HG03432 (cell line): ENCODE measurements at regions not wholly inside any gene's neighbourhood (a gene's known extent, or its start where the extent isn't known, plus 50 kb on each side); places are given as distances from the start of the nearest gene placed in this dataset.
"Not testable (repeated sequence)": the region's sequence is repeated elsewhere in the genome, so short reads cannot be mapped to it uniquely, and the experiment has no call there.

Experiments used
- ATAC-seq: cut with Tn5 transposase; IDR thresholded peaks from one replicate; pipeline ENCODE4 v1.9.1; 2021; ENCODE audit warnings: mild to moderate bottlenecking, moderate library complexity; ENCODE audit not compliant: unreplicated experiment

DNA sequence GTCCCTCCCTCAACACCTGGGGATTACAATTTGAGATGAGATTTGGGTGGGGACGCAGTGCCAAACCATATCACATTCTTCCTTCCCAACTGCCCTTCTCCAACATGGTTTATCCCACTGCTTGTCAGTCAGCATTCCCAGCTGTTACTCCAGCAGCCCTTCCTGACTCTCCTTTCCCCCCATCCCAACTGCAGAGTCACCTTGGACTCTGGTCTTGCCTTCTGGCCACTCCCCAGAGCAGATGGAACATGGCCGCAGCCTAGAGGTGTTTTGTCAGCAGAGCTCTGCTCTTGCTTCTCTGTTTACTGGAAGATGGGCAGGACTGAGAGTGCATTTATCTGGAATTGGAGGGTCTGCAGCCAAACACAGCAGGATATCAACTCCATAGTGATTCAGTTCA lies 51.2 kb upstream of the MEX3C start:
- no peak for ATAC-seq

DNA sequence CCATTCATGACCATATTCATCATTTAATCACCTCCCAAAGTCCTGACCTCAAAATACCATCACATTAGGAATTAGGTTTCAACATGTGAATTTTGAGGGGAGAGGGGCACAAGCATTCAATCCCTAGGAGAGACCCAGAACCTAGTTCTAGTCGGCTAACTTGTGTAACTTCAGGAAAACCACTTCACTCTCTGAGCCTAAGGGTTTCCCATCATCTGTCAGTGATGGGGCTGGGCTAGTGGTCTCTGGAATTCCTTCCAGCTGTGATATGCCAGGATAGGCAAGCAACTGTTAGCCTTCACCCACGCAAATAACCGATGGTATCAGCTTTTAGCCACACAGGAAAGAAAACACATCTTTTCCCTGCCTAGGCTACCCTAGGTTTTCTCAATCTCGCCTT lies 52.5 kb upstream of the MEX3C start:
- no peak for ATAC-seq

DNA sequence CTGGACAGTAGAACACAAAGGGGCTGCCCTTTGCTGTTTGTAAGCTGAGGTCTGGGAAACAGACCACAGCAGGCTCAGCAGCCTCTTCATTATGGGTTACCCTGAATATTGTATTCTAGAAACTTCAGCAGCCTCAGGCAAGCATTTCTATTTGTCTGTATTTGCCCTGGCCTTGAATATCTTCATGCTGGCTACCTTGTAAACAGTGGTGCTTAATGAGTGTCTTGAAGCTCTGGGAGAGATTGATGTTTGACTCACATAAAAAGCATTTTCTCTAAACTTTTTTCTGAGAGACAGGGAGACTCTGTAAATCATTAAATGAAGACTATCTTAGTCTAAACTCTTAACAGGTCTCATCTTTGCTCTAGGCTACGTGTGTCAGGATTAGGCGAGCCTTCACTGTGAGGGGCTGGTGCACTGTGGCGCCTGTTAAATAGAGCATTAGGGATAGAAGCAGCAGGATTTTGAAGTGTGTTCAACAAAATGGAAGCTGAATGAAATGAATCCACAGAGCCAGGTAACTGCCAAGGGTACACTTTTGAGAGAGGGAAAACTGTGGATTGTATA lies 53.1 kb upstream of the MEX3C start:
- ATAC-seq, result no peak

DNA sequence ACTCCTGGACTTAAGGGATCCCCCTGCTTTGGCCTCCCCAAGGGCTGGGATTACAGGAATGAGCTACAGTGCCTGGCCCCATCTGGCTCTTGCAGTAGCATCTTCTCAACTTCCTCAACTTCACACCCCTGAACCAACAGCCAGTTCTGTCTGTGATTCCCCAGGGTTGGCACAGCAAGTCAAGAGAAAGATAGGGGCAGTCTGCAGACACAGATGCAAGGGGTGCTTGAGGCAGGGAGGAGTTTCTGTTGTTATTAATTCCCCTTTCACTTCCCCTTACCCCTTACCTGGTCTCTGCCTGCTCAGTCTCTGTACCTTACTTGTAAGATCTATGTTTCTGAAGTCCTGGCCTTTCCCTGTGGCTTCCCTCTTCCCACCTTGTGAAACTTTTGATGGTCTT lies 54.1 kb upstream of the MEX3C start:
- peak; percentile 99 for ATAC-seq

DNA sequence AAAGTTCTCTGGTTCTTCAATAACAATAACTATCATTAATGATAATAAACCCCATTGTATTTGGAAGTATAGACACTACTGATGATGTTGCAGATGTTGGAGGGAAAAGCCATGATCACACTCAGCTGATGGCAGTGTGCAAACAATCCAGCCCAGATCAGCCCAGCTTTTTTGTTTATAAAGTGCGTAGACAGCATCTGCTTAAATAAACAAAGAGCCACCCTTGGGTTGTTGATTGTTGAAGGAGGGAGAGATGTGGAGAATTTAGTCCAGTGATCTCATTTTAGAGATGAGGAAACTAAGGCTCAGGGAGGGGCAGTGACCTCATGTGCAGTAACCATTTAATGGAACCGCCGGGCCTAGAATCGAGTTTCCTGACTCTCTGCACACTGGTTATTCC lies 56.0 kb upstream of the MEX3C start:
- no peak for ATAC-seq

DNA sequence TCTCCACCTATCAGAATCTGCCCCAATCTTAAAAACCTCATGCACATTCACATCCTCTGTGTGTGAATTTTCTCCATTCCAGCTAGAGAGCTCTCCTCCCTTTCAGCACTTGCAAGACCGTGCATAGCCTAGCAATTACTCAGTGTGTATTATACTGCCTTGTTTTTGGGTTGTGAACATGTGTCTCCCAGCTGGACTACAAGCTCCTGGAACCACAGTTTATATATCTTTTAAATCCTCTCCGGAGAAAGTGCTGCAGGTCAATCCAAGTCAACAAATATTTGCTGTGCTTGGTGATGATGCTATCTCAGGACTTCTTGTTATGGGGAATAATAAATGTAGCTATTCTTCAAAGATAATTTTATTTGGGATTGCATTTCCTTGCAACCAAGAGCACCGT lies 58.2 kb upstream of the MEX3C start:
- no peak for ATAC-seq

DNA sequence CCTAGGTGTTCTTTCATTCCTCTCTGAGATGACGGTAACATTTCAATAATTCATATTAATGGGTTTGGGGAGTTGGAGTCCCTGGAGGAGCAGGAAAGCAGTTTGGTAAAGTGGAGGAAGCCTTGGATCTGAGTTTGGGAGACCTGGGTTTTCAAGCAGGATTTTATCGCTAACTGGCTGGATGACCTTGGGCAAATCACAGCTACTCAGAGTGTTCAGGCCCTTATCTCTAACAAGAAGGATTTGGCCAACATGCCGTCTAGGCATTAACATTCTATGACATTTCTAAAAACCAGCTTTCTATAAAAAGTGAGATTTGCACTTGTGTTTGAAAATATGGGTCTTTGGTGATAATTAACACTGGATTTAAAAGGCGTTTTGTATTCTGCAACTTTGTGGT lies 59.7 kb upstream of the MEX3C start:
- ATAC-seq, result no peak

DNA sequence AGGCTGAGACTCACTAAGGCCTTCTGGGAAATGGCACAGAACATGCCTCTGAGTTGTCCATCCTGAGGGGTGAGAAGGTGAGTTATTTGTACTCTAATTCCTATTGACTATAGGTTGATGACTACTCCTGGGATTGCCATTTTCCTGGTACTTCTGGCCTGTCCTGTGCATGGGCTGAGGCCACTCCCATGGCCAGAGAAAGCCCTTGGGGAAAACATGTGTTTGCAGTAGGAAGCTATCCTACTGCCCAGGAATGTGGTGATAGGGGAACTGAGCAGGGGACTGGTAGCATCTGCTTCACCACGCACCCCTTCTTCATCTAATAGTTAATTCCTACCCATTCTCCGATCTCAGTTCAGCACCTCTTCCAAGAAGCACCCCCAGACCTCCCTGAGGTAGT lies 62.6 kb upstream of the MEX3C start:
- ATAC-seq, result no peak

DNA sequence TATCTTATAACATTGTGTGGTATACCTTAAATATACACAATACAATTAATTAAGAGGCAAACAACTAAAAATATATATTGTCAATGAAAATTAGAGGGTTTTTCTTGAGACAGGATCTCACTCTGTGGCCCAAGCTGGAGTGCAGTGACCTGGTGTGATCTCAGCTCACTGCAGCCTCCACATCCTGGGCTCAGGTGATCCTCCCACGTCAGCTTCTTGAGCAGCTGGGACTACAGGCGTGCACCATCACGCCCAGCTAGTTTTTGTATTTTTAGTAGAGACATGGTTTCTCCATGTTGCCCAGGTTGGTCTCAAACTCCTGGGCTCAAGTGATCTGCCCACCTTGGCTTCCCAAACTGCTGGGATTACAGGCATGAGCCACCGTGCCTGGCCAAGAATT lies 68.6 kb upstream of the MEX3C start:
- ATAC-seq, result not testable (repeated sequence)

DNA sequence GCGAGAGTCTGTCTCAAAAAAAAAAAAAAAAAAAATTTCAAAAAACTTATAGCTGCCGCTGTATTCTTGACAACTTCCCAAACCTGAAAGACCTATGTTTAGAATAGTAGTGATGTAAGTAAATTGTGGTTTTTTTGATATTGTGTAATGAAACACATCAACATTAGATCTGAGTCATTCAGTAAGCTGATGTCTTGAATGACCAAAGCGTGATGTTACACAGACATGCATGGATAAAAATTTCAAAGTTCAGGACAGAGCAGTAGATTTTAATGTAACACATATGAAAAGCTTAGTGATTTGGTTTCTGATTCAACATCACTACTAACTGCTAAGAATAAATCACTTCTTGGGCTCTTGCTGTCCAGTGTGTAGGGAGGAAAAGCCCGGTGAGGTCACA lies 69.3 kb upstream of the MEX3C start:
- ATAC-seq, result no peak

DNA sequence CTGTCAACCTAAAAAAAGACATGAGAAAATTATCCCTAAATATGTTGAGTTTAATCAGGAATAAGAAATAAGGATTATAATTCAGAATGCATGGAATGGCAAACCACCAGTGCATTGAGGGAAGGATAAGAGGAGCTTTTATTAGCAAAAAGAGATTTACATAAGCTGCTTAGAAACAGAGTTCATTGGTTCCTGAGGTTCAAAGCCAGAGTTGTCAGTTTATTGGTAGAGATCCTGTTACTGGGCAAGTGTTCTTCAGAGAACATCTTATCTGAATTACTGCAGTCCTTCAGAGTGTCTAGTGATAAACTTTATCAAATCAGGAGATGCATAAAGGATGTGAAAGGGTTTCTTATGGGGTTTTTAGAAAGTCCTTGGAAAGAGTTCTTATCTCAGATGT lies 76.0 kb upstream of the MEX3C start:
- ATAC-seq, result no peak

DNA sequence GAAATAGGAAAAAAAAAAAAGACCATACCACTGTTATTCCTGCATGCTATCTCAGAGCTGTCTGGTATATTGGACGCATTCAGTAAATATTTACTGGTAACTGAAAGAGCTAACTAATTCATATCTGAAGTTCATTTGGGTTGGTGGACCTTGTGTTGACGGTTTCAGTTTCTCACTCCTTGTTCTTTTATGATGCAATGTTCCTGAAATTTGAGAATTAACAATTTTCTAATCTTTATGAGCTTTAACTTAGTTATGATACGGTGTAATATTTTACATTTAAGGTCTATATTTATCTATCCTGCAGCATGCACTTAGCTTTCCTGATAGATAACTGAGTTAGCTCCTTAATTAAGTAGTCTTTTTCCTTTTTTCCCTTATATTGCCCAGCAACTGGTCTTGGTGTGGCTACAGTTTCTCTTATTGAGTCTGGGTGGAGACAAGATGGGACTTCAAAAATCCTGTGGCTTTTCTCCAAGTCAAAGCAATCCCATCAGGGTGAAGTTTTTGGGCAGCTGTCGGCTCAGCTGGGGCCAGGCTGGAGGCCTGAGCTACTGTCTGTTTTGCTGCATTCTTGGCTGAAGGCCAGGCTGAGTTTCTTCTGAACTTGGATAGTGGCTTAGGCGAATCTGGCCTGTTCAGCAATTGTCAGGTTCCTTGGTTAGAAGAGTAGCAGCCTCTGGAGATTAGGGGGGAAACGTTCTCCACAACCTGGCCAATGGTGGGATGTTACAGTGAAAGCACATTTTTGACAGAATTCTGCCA lies 78.4 kb upstream of the MEX3C start:
- ATAC-seq, result no peak

DNA sequence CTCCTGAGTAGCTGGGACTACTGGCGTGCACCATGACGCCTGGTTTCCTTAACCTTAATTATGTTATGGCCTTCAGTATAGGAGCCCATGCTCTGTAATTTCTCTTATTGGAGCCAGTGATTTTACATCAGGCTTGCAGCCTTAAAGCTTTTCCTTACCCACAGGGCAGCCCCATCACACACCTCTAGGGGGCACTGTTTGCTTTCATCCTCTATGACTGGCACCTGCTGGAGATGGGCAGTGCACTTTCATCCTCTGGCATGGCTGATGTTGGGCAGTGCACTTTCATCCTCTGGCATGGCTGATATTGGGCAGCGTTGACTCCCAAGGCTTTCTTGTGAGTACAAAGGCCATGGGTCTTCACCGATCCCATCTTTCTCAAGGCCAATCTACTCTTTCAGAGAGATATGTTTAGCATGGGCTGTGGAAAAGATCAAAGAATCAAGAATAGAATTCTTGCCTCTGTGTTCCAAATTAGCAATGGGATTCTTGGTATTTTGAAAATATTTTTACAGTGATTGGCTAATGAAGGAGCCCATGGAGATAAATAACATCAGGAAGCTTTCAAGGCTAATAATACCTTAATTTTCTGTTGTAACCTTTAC lies 80.7 kb upstream of the MEX3C start:
- no peak for ATAC-seq

DNA sequence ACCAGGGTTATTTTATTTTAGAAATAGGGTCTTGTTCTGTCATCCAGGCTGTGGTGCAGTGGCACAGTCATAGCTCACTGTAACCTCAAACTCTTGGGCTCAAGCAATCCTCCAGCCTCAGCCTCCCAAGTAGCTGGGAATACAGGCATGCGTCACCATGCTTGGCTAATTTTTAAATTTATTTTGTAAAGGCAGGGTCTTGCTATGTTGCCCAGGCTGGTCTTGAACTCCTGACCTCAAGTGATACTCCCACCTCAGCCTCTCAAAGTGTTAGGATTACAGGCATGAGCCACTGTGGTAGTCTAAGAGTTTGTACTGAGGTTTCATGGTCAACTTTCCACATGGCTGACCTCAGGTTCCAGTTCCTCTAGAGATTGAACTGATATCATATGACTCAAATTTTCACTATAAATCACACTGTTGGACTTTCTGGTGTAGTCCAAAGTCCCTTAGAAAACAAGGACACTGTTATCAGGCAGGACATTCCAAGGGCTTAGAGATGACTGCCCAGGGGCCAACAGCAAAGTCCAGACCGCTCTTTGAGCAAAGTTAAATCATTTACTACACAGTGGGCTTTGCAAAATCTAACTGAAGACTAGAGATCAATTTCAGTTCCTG lies 82.0 kb upstream of the MEX3C start:
- ATAC-seq, result peak; percentile 87

DNA sequence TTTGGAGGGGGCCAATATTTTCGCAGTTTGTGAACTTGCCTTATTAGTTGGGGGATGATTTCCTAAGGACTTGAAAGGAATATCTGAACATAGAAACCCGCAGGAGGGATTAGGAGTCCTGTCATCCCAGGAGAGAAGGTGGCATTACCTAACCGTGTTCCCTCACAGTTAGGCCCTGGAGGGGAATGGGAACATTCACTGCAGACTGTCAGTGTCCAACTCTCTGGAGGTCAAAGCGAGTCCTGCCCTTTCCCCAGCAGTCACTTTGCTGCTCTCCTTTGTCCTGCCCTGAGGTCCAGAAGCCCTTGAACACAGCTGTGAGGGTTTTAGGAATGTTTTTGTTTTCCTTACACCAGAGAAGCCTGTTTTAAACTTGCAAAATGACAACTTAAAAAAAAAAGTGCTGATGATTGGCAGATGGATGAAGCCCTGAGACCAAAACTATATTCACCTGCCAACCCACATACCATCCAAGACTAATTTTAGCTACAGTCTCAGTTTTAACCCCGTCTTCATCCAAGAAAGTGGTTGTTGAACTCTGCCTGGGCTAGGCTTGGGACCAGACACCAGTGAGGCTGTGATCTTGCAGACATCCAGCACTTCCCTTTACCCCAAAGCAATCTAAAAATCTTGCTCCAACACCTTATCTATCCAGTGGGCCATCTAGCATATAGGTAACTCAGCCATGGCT lies 90.5 kb upstream of the MEX3C start:
- ATAC-seq, result no peak

DNA sequence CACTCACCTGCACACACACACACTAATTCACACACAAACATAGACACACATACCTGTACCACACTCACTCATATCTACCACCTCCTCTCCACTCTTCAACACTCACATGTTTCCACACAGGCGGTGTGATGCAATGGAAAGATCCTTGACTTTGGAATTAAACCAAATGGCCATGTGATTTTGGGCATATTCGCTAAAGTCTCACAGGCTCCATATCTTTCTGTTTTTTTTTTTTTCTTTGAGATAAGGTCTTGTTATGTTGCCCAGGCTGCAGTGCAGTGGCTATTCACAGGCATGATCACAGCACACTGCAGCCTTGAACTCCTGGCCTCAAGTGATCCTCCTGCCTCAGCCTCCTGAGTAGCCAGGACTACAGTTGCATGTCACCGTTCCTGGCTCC lies 91.1 kb upstream of the MEX3C start:
- ATAC-seq, result no peak

DNA sequence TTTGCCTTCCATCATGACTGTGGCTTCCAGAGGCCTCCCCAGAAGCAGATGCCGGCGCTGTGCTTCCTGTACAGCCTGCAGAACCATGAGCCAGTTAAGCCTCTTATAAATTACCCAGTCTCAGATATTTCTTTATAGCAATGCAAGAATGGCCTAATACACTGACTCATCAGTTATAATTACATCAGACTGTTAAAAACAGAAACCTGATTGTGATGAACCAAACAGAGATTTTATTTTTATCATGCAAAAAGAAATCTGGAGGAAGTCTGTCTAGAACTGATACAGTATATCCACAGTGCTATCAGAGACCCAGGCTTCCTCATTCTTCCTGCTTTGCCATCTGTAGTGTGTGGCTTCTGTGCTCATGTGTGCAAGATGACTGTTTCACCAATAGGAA lies 93.4 kb upstream of the MEX3C start:
- no peak for ATAC-seq

DNA sequence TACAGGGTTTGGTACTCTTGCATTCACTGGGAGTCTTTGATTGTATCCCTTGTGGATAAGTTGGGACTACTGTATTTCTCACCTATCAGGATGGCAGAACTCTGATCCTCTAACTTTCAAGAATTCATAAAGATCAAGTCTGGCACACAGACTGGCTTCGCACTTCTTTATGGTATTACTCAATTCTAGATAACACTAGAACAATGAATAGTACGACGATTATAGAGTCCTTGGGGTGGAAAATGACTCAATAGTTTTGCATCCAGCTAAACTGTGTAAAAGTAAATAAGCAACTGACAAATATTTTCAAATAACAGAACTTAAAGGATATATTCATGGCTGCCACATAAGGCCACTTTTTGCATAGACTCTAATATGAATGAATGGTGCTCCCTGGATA lies 103.4 kb upstream of the MEX3C start:
- ATAC-seq, result no peak

DNA sequence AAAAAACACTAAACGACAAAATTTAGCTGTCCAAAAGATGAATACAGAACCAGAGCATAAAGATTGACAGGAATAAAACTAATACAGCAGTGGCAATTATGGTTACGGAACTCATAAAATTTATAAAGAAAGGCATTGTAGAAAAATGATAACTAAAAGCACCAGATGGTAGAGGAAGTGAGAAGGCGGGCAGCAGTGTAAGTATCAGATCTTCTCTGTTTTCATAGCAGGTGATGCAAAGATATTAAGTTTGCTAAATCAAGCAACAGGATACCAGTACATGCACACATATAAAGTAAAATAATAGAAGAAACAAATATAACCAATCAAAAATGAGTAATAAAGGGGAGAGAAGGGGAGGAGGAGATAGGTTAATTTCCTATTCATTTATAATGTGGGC lies 103.9 kb upstream of the MEX3C start:
- ATAC-seq, result no peak

DNA sequence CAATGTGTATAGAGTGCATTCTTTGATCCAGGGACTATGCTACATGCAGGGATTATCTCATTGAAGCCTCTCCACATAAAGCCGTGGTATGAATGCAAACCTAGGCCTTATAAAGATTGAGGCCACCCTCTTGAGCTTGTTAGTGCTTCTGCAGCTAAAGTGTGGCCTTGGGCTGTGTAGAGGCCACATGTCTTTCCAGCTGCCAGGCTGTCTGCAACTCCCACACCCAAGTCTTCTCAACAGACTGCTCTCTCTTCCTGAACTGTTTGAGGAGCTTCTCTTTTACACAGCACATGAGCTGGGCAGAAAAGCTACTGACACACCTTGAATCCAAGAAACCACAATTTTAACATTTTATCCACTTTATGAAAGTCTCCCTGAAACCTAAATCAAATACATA lies 119.2 kb upstream of the MEX3C start:
- ATAC-seq, result no peak

DNA sequence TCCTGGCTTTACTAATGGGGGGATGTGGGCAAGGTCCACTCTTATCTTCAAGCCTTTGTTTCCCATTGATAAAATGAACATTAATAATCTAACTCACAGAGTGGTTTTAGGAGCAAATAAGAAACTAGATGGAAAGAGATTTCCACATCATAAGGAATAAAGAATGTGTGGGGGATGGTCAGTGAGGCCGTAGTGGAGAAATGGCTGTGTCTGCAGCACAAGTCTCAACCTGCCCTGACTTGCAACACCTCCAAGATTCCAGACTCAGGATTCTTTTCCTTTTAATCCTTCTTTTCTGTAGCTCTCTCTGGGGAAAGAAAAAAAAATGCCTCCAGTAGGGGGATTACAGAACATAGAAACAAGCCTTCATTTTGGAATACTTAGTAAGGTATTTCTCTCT lies 124.2 kb upstream of the MEX3C start:
- no peak for ATAC-seq

DNA sequence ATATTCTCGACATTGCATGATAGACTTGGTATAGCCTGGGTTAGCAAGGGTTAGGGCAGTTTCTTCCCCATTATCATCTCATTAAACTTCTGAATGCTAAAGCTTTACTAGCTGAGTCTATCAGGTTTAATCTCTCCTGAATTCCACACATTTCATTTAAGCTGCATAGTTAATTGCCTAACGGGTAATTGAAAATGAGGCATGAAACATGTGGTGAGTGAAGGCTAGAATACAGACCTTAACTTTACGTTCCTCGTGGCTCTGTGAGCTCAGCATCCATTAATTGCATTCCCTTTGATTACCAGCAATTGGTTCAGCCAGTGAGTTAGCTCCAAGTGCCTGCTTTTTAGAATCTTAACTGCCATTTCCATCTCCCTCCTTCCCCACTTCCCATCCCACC lies 126.5 kb upstream of the MEX3C start:
- ATAC-seq, result no peak
